Mucosa of gallbladder (tissue), 1 donor: ENCODE measurements at regions not wholly inside any gene's neighbourhood (a gene's known extent, or its start where the extent isn't known, plus 50 kb on each side); places are given as distances from the start of the nearest gene placed in this dataset.
"Not testable (repeated sequence)": the region's sequence is repeated elsewhere in the genome, so short reads cannot be mapped to it uniquely, and the experiment has no call there.

Source experiments
- DNase-seq: peaks from one replicate; pipeline ENCODE4 v3.0.0-alpha.2; 2020; ENCODE audit warnings: low spot score
- donor health status: DM: no; HTN: no; CAD: no.

GRCh38 chr10:65010845-65011244, 1489.6 kb downstream of the REEP3 start:
- DNase-seq, result no peak

- no peak for DNase-seq
Observed at GRCh38 chr10:65017523-65017922, 1496.3 kb downstream of the REEP3 start.

GRCh38 chr10:65024886-65025285, 1503.7 kb downstream of the REEP3 start:
- DNase-seq, result no peak

GRCh38 chr10:65030263-65030662, 1509.1 kb downstream of the REEP3 start:
- DNase-seq, result no peak

- no peak for DNase-seq
Observed at GRCh38 chr10:65032867-65033769, 1511.9 kb downstream of the REEP3 start.

GRCh38 chr10:65033957-65034356, 1512.8 kb downstream of the REEP3 start:
- DNase-seq, result no peak

GRCh38 chr10:65040796-65041195, 1519.6 kb downstream of the REEP3 start:
- no peak for DNase-seq

- DNase-seq, result no peak
Observed at GRCh38 chr10:65041307-65041706, 1520.1 kb downstream of the REEP3 start.

- no peak for DNase-seq
Observed at GRCh38 chr10:65042496-65042895, 1521.3 kb downstream of the REEP3 start.

GRCh38 chr10:65046831-65047230, 1525.6 kb downstream of the REEP3 start:
- no peak for DNase-seq

GRCh38 chr10:65052111-65052510, 1530.9 kb downstream of the REEP3 start:
- DNase-seq, result not testable (repeated sequence)

GRCh38 chr10:65053397-65053796, 1532.2 kb downstream of the REEP3 start:
- DNase-seq, result not testable (repeated sequence)

GRCh38 chr10:65053831-65054351, 1532.7 kb downstream of the REEP3 start:
- not testable (repeated sequence) for DNase-seq

- DNase-seq, result not testable (repeated sequence)
Observed at GRCh38 chr10:65054701-65055100, 1533.5 kb downstream of the REEP3 start.

GRCh38 chr10:65065278-65065677, 1544.1 kb downstream of the REEP3 start:
- no peak for DNase-seq

GRCh38 chr10:65083222-65083621, 1562.0 kb downstream of the REEP3 start:
- DNase-seq, result no peak

GRCh38 chr10:65090991-65091390, 1569.8 kb downstream of the REEP3 start:
- DNase-seq, result no peak

GRCh38 chr10:65100146-65100545, 1578.9 kb downstream of the REEP3 start:
- DNase-seq, result no peak

GRCh38 chr10:65100881-65101280, 1579.7 kb downstream of the REEP3 start:
- DNase-seq, result not testable (repeated sequence)

GRCh38 chr10:65110009-65110408, 1588.8 kb downstream of the REEP3 start:
- DNase-seq, result no peak

- DNase-seq, result not testable (repeated sequence)
Observed at GRCh38 chr10:65111059-65111458, 1589.9 kb downstream of the REEP3 start.

- DNase-seq, result no peak
Observed at GRCh38 chr10:65112573-65112972, 1591.4 kb downstream of the REEP3 start.

- DNase-seq, result no peak
Observed at GRCh38 chr10:65123120-65123519, 1601.9 kb downstream of the REEP3 start.
